GM12891 (cell line): ENCODE measurements at regions not wholly inside any gene's neighbourhood (a gene's known extent, or its start where the extent isn't known, plus 50 kb on each side); places are given as distances from the start of the nearest gene placed in this dataset.

Source experiments
- DNase-seq: peaks from one replicate; pipeline ENCODE4 v3.0.0; 2011; ENCODE audit warnings: low spot score; ENCODE audit not compliant: insufficient read length
- FAIRE-seq: peaks from 2 replicates; lab custom pipeline; 2011; peaks lifted over from hg19 to GRCh38; lab: Jason Lieb, UNC
- PAX5 ChIP-seq: IDR thresholded peaks from 2 replicates; pipeline ENCODE4 v1.6.1; 2011; ENCODE audit warnings: low read length, moderate library complexity, mild to moderate bottlenecking; ENCODE audit not compliant: insufficient read depth, severe bottlenecking
- POLR2A ChIP-seq: IDR thresholded peaks from 2 replicates; pipeline ENCODE4 v1.6.1; 2011; ENCODE audit warnings: low read depth, low read length, control low read depth
- POLR2AphosphoS5 ChIP-seq: IDR thresholded peaks from 2 replicates; pipeline ENCODE4 v1.6.1; 2011; ENCODE audit warnings: low read depth, low read length, control low read depth
- POU2F2 ChIP-seq: IDR thresholded peaks from 2 replicates; pipeline ENCODE4 v1.6.1; 2011; ENCODE audit warnings: low read depth, mild to moderate bottlenecking, control low read depth, low read length, moderate library complexity
- SPI1 ChIP-seq: IDR thresholded peaks from 2 replicates; pipeline ENCODE4 v1.6.1; 2011; ENCODE audit warnings: low read depth, low read length, control low read depth
- TAF1 ChIP-seq: IDR thresholded peaks from 2 replicates; pipeline ENCODE4 v1.6.1; 2011; ENCODE audit warnings: low read depth, low read length, control low read depth

- TF ChIP-seq POU2F2: no peak
- TF ChIP-seq TAF1: no peak
- TF ChIP-seq POLR2AphosphoS5: no peak
- TF ChIP-seq PAX5: no peak
- no peak for TF ChIP-seq POLR2A
- no peak for TF ChIP-seq SPI1
- DNase-seq: no peak
- no peak for FAIRE-seq
Measured at GRCh38 chr5:171702135-171702770, 83.4 kb upstream of the SMIM23 start.

GRCh38 chr5:171703146-171703545 is 82.5 kb upstream of the SMIM23 start:
- no peak for TF ChIP-seq POLR2AphosphoS5
- no peak for TF ChIP-seq TAF1
- no peak for FAIRE-seq
- no peak for DNase-seq

DNA sequence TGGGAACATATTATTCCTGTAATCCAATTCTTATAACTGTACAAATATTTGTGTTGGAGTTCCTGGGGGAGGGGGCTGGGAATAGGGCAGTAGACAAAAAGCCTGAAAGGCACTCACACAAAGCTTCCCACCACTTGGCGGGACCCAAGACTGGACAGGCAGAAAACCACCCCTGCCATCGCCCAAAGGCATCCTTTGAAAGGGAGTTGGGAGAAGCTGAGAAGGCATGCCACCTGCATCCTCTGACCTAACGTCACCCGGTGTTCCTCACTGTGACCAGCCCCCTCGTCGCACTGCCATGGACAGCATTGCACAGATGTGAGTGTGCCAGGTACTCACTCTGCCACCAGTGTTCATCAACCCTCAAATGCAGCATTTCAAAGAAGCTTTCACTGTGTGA is 80.6 kb upstream of the SMIM23 start:
- no peak for FAIRE-seq

DNA sequence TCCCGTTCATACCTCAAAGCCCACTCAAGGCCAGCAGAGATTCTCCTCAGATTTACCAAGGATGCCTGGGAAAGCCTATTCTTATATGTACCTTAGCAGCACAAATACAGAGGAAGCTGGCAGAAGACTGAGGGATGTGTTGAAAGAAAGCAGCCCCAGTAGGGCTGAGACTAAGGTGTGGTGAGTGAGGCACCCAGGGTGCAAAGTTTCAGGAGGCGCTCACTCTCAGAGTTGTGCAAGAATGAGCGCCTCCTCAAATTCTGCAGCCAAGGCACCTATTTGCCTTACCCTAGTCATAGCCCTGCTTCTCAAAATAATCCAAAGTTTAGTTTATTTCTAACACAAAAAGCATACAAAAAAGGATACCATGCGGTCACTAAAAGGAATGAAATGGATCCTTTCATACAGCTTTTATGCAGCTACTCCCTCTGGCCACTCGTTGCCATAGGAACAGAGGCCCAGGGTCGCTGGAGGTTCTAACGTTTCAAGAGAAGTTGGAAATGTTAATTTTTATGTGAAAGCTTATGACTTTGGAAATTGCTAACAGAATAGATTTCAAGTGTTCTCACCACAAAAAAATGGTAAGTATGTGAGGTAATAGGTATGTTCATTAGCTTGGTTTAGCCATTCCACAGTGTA is 79.7 kb upstream of the SMIM23 start:
- no peak for DNase-seq
- FAIRE-seq: no peak
- no peak for TF ChIP-seq POLR2A
- TF ChIP-seq PAX5: no peak
- TF ChIP-seq POLR2AphosphoS5: no peak
- TF ChIP-seq SPI1: no peak
- no peak for TF ChIP-seq TAF1
- TF ChIP-seq POU2F2: no peak

More for the DNA sequence above, 80.6 kb upstream of the SMIM23 start:
- TF ChIP-seq TAF1 (no peak), SPI1 (no peak), PAX5 (no peak), POLR2AphosphoS5 (no peak), POU2F2 (no peak), POLR2A (no peak)
- DNase-seq: no peak

DNA sequence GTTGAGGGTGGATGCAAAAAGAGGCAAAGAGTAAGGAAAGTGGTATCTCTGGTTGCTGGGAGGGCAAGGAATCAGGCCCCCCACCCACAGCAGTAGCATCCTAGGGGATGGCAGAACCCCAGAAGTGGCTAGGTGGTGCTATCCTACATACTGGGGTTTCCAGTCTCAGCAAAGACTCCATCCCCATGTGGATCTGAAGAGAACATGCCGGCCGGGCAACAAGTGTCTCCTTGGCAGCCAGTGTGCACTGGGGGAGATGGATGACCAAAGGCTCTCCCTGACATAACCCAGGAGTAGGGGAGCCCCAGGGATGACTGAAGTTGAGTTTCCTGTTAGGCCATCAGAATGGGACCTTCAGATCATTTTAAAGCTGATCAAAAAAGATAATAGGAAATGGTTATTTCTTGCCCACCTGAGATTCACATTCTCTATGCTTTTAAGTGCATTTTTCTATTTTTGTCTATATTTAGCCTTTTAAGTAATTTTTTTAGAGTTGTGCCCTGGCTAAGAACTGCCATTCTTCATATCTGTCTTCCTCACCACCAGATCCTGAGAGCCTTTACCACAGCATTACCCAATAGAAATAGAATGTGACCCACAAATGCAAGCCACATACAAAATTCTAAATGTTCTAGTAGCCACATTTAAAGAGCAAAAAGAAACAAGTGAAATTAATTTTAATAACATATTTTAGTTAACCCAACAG is 78.7 kb upstream of the SMIM23 start:
- DNase-seq: no peak
- TF ChIP-seq PAX5 (no peak), TAF1 (no peak), POU2F2 (no peak), POLR2A (no peak), POLR2AphosphoS5 (no peak), SPI1 (no peak)
- no peak for FAIRE-seq

GRCh38 chr5:171707442-171707792 is 78.2 kb upstream of the SMIM23 start:
- TF ChIP-seq POLR2AphosphoS5 (no peak), SPI1 (no peak), POLR2A (no peak)
- DNase-seq: no peak
- no peak for FAIRE-seq

- FAIRE-seq (no peak), DNase-seq (no peak)
- TF ChIP-seq POLR2AphosphoS5 (no peak), POLR2A (no peak), PAX5 (no peak), POU2F2 (no peak), TAF1 (no peak), SPI1 (no peak)
Measured at GRCh38 chr5:171709930-171710329, 75.7 kb upstream of the SMIM23 start.

DNA sequence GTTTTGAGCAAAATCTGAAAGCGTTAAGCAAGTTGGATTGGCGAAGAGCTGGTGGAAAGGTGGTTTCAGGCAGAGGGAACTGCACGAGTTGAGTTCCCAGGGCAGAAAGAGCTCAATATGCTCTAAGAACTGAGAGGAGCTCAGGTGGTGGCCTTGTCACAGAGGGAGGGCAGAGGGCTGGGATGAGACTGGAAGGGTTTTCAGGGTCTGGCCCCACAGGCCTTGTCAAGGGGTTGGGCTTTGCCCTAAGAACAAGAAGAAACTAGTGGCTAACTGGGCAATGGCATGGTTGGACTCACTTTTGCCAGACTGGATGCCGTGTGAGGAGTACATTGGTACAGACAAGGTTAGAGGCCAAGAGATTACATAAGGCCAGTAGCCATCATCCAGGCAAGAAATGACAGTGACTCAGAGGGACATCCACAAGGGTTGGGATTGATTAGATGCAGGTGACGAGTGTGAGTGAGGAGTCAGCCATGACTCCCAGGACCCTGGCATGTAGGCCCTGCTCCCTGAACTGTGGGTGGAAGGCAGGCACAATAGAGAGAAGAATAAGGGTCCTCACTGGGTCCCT is 75.1 kb upstream of the SMIM23 start:
- no peak for DNase-seq
- TF ChIP-seq PAX5: no peak
- no peak for TF ChIP-seq SPI1
- no peak for TF ChIP-seq POLR2AphosphoS5
- no peak for TF ChIP-seq POLR2A
- TF ChIP-seq TAF1: no peak
- TF ChIP-seq POU2F2: no peak
- no peak for FAIRE-seq

DNA sequence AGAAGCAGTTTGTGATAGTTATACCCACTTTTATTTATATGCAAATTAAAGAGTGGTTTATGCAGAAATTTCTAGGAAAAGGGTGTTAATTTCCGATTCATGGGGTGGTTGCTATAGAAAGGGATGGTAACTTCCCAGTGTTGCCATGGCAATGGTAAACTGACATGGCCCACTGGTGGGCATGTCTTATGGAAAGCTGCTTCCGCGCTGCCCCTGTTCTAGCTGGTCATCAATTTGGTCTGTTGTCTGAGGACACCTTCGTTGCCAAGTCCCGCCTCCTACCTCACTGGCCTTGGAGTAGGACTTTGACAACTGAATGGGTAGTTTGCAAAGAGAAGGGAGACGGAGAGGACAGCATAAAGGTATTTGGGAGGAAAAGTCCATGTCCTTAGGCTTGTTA is 74.0 kb upstream of the SMIM23 start:
- no peak for FAIRE-seq
- DNase-seq: no peak
- TF ChIP-seq SPI1 (no peak), POLR2A (no peak), TAF1 (no peak), POU2F2 (no peak), POLR2AphosphoS5 (no peak), PAX5 (no peak)

GRCh38 chr5:171712616-171713015 is 73.0 kb upstream of the SMIM23 start:
- no peak for FAIRE-seq
- no peak for DNase-seq

More at GRCh38 chr5:171712616-171713015, 73.0 kb upstream of the SMIM23 start:
- TF ChIP-seq TAF1 (no peak), POLR2AphosphoS5 (no peak), SPI1 (no peak), POLR2A (no peak), POU2F2 (no peak), PAX5 (no peak)
